Epithelial cell of esophagus (primary cell): ENCODE measurements at regions not wholly inside any gene's neighbourhood (a gene's known extent, or its start where the extent isn't known, plus 50 kb on each side); places are given as distances from the start of the nearest gene placed in this dataset.

Source experiments
- DNase-seq: peaks from one replicate; pipeline ENCODE4 v3.0.0; 2010; ENCODE audit warnings: low read depth
- H3K4me3 ChIP-seq: 2 replicates; pipeline ENCODE4 v1.5.1; 2011; ENCODE audit warnings: mild to moderate bottlenecking, low read length, control low read depth
- TF ChIP-seq, protein P1 (sequence below): IDR thresholded peaks from 2 replicates; pipeline ENCODE4 v1.5.1; 2011; ENCODE audit warnings: low read depth, mild to moderate bottlenecking, low read length, control low read depth, inconsistent platforms; ENCODE audit not compliant: insufficient read depth; ENCODE audit errors: missing control alignments

DNA sequence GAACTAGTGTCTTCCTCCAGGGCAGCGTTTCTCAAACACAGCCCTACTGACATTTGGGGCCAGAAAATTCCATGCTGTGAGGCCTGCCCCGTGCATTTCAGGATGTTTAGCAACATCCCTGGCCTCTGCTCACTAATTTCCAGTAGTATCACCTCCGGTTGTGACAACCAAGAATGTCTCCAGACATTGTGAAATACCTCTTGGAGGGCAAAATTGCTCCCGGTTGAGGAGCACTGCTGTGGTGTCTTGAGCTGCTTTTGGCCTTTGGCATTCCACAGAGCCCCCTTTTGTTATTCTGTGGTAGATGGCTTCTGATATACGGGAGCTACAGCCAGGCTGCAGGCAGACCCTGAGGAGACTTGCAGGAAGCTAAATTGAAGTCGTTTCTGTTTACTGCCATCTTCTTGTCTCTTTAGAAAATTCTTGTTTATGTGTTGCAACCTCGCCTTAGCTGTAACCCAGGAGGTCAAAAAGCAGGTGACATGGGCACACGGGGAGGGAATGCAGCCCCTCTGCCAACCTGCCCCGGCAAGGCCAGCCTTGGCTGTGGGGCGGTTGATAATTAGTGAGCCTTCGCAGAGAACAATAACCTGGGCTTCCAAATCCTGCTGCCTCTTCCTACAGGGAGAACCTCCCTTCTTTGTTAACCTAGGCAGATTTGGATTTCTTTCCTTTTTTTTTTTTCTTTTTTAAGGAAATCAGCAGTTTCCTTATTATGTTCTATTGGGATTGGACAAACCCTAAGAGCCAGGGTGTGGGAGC lies 74.7 kb upstream of the AKT3 start:
- DNase-seq, result peak; percentile 4
- TF ChIP-seq, protein P1, sequence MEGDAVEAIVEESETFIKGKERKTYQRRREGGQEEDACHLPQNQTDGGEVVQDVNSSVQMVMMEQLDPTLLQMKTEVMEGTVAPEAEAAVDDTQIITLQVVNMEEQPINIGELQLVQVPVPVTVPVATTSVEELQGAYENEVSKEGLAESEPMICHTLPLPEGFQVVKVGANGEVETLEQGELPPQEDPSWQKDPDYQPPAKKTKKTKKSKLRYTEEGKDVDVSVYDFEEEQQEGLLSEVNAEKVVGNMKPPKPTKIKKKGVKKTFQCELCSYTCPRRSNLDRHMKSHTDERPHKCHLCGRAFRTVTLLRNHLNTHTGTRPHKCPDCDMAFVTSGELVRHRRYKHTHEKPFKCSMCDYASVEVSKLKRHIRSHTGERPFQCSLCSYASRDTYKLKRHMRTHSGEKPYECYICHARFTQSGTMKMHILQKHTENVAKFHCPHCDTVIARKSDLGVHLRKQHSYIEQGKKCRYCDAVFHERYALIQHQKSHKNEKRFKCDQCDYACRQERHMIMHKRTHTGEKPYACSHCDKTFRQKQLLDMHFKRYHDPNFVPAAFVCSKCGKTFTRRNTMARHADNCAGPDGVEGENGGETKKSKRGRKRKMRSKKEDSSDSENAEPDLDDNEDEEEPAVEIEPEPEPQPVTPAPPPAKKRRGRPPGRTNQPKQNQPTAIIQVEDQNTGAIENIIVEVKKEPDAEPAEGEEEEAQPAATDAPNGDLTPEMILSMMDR, result no peak
- H3K4me3 ChIP-seq, result no peak overlapping the region

DNA sequence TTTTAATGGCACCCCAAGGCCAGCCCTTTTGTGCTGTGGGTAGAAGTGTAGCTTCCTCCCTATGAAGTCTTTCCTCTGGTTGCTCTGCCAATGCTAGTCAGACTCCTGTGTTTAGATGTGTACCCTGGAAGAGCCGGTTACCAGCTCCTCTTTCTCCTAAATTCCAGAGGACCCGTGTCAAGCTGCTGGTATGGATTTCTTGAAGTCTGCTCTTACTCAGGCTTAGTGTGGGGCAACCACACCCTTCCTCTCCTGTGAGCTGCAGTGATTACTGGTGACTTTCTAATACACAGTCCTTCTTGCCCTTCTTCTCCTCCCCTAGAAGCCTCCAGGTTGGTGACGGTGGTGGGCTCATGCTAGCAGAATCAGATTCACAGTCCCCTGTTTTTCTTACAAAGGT lies 74.1 kb upstream of the AKT3 start:
- TF ChIP-seq, protein P1, result no peak
- peak; percentile 80 for DNase-seq
- no peak overlapping the region for H3K4me3 ChIP-seq

DNA sequence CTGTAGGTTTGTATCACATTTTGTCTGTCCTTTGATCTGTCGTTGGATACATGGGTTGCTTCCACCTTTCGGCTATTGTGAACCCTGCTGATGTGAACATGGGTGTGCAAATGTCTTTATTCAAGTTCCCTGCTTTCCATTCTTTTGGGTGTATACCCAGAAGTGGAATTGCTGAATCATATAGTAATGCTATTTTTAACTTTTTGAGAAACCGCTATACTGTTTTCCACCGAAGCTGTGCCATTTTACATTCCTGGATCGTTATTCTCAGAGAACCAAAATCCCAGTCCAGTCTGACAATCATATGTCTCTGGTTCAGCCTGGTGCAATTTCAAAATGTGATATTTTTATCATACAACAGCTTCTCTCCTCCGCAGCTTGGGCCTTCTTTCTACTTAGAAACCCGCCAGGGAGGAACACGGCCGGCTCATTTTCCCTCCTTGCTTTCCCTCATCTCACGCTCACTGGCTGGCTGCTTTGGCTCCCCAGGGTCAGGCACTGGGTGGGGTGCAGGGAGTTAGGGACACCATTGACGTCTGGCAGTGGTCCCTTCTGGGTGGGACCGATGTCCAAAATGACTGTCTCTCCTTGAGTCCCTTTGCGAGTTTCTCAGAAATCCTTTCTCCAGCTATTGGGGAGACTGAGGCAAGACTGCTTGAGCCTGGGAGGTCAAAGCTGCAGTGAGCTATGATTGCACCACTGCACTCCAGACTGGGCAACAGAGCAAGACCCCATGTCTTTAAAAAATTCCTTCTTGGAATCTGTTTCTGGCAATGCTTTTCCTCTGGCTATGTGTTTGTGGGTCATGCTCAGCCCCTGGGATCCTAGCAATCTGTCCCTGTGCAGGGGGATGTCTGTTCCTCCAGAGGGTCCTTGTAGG lies 73.5 kb upstream of the AKT3 start:
- TF ChIP-seq, protein P1, result no peak
- H3K4me3 ChIP-seq, result no peak overlapping the region
- DNase-seq, result no peak

DNA sequence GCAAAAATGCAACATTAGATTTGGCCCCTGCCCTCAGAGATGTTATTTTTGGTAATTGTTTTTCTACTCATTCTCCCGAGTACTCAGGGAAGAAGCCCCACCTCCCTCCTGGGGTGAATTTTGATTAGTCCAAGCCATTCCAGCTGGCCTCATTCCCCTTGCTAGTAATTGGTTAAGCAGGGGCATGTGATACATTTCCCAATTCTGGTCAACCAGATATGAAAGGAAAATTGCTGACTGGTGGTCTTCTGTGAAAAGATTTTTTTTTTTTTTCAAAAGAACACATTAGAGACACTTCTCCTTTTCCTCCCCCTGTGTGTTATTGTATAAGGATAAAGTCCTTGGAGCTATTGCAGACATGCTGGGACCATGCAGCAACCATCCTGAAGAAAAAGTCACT lies 71.1 kb upstream of the AKT3 start:
- DNase-seq, result no peak
- no peak overlapping the region for H3K4me3 ChIP-seq
- TF ChIP-seq, protein P1, result no peak

DNA sequence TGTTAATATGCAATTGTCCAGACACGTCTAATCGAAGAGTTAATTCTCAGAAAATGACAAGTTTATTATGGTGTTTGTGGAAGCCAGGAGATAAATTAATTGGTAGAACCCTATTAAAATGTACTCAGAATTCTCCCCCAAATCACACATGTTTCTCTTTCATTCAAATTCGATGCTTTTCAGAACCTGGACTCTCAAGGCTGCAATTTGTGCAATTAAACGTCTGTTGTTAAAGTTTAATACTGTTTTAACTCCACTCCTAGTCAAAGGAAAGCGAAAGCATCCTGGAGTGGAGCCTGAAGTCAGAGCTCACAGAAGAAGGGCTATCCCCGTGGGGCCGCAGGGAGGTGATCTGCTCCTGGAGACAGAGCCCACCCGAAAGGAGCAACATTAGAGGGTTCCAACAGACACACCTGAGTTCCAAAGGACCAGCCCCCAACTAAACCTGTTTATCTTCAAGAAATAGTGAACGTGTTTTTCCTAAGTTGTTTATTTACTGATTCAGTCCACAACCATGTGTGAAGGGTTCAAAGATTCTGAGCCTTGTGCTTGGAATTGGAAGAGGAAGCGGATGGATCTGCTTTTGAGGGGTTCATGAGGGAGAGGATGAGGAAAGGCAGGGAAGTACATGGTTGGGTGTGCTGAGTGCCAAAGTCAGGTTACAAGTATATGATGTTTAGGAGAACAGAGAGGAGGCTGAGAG lies 68.0 kb upstream of the AKT3 start:
- H3K4me3 ChIP-seq, result peak overlapping the region; percentile 38
- no peak for DNase-seq
- TF ChIP-seq, protein P1, result no peak

DNA sequence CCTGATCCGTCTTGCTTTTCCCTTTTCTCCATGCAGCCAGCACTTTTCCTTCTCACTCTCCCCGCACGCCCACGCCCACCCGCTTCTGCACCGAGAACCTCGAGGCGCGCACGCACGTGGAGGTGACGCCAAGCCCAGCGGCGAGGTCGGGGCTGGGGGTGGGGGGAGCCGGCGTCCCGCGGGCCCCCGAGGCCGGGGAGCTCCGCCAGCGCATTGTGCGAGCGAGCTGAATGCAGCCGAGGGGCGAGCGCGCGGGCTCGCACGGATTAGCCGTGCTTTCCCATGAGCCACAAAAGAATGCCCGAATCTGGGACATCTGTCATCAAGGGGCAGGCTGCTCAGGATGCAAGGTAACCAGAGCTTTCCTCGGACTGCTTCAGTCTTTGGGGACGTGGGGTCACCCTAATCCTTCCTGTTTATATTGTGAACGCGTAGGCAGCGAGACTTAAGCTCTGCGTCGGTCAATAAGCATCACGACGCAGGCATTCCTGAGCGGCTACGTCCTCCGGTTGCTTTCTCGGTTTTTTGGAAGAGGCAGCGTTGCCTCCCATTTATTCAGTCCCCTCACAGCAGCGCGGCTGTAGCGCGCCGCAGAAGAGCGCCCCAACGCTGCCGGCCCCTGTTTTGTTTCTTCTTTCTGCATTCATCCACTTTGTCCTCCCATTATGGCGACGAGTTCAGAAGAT lies 67.3 kb upstream of the AKT3 start:
- DNase-seq, result peak; percentile 57
- H3K4me3 ChIP-seq, result peak overlapping the region; percentile 38
- TF ChIP-seq, protein P1, result no peak
